ENCODE measurements at regions not wholly inside any gene's neighbourhood (a gene's known extent, or its start where the extent isn't known, plus 50 kb on each side); places are given as distances from the start of the nearest gene placed in this dataset.

GRCh38 chr21:38986406-38986805 lies 180.7 kb downstream of the ETS2 start:
- Histone ChIP-seq H3K4me2 (ENCODE audit: insufficient read depth, low read length) (no peak overlapping the region), H3K9ac (replicated peaks; ENCODE audit: extremely low read depth, insufficient read depth, low read length) (no peak overlapping the region), H3K27me3 (ENCODE audit: control insufficient read depth in 2 of 2, insufficient read depth in 2 of 2, low read length in 2 of 2) (no peaks in the 10 kb centered on the region), H3K36me3 (ENCODE audit: control insufficient read depth in 2 of 2, extremely low read depth in 1 of 2, insufficient read depth in 2 of 2, low read length in 2 of 2) (no peaks in the 10 kb centered on the region), H4K20me1 (replicated peaks; ENCODE audit: control insufficient read depth, extremely low read depth, insufficient read depth, low read length) (no peaks in the 10 kb centered on the region), H3K27ac (ENCODE audit: insufficient read depth, low read depth, low read length) (no peak overlapping the region), H3K4me3 (replicated peaks in 1 of 3; ENCODE audit: insufficient read depth in 1 of 3, low read depth in 1 of 3, low read length in 3 of 3) (no peak overlapping the region), H3K9me3 (replicated peaks; ENCODE audit: control insufficient read depth, insufficient read depth, low read length) (no peaks in the 10 kb centered on the region), H3K9me1 (replicated peaks; ENCODE audit: control insufficient read depth, extremely low read depth, insufficient read depth, low read length) (no peaks in the 10 kb centered on the region), H2AFZ (ENCODE audit: low read depth, low read length) (no peak overlapping the region), H3K79me2 (ENCODE audit: control insufficient read depth, insufficient read depth, low read length) (no peaks in the 10 kb centered on the region), H3K4me1 (ENCODE audit: control insufficient read depth, extremely low read depth, insufficient read depth, low read length) (peaks cover 26% of the 10 kb centered on the region)
- no peak for DNase-seq (ENCODE audit: low read depth, low spot score)
- POLR2A ChIA-PET = no interaction called here
- TF ChIP-seq FOS (IDR thresholded peaks at IDR 0.05; ENCODE audit: borderline replicate concordance, insufficient read depth, low read length) = no peak
- no peak for TF ChIP-seq EZH2 (IDR thresholded peaks at IDR 0.05; ENCODE audit: borderline replicate concordance, low read depth, low read length, severe bottlenecking)
- no peak for TF ChIP-seq CTCF (IDR thresholded peaks at IDR 0.05; ENCODE audit: extremely low read depth in 1 of 2, insufficient read depth in 1 of 2, low read depth in 1 of 2, low read length in 2 of 2)
- TF ChIP-seq POLR2AphosphoS5 (IDR thresholded peaks at IDR 0.05; ENCODE audit: insufficient read depth, low read depth, low read length) = no peak
- TF ChIP-seq GATA2 (IDR thresholded peaks at IDR 0.05; ENCODE audit: insufficient read depth, insufficient read length, low read depth, low read length) = no peak
- TF ChIP-seq POLR2A (IDR thresholded peaks at IDR 0.05; ENCODE audit: low read depth, low read length) = no peak
- no peak for TF ChIP-seq MAX (IDR thresholded peaks at IDR 0.05; ENCODE audit: insufficient read depth, insufficient read length)
- TF ChIP-seq JUN (IDR thresholded peaks at IDR 0.05; ENCODE audit: borderline replicate concordance, insufficient read depth, insufficient read length, low read depth) = no peak
- TF ChIP-seq MYC (IDR thresholded peaks at IDR 0.05; ENCODE audit: low read depth, low read length) = no peak
- intact Hi-C loops (cut with micrococcal nuclease) (no loop called here), dilution Hi-C loops (cut with MboI; ENCODE audit: extremely low pct_ligation_motif_present, low sequenced_read_pairs) (no loop called here)
- no peak for FAIRE-seq
- CTCF ChIA-PET = no interaction called here
- no TSS peak for BruUV-seq (replicated peaks)

All from endothelial cell of umbilical vein (primary cell).